HepG2 (cell line): ENCODE measurements at regions not wholly inside any gene's neighbourhood (a gene's known extent, or its start where the extent isn't known, plus 50 kb on each side); places are given as distances from the start of the nearest gene placed in this dataset.

Source experiments
- ATAC-seq: fragments of 200-7000 bp; cut with Tn5 transposase; 3 replicates; pipeline ENCODE4 v1.9.1; 2020; ENCODE audit warnings: mild to moderate bottlenecking, moderate library complexity
- BruUV-seq: library from RNA; stranded (reverse); fragments of 400-500 nt; replicated peaks from 2 replicates; lab custom pipeline; 2021; lab: Mats Ljungman, UMichigan
- CTCF ChIA-PET: fragments of 300-600 bp; formaldehyde crosslinking; extraction: SDS; loops from one replicate; lab custom pipeline; 2021; ENCODE audit warnings: low total read pairs, inconsistent platforms, low intra/inter-chr PET ratio; lab: Yijun Ruan, JAX
- POLR2A ChIA-PET: fragments of 350-600 bp; sonication (Branson Sonifier 250); formaldehyde crosslinking; loops from one replicate; lab custom pipeline; 2020; ENCODE audit warnings: antibody characterized with exemption, inconsistent platforms; lab: Yijun Ruan, JAX
- DNase-seq: peaks from one replicate; pipeline ENCODE4 v3.0.0-alpha.2; 2015; ENCODE audit warnings: low spot score
- FAIRE-seq: peaks from 3 replicates; lab custom pipeline; 2011; peaks lifted over from hg19 to GRCh38; lab: Jason Lieb, UNC
- H2AFZ ChIP-seq: one replicate; pipeline ENCODE4 v1.6.1; 2011; ENCODE audit warnings: low read length, inconsistent platforms
- H3K27ac ChIP-seq: fragments of 300-600 bp; 3 replicates; pipeline ENCODE4 v1.8.0; 2011; ENCODE audit warnings: mixed run types, mild to moderate bottlenecking, mixed read lengths, low read length, inconsistent platforms; ENCODE audit not compliant: insufficient read depth; ENCODE audit errors: extremely low read length
- H3K27me3 ChIP-seq, 2 experiments: fragments of 200-600 bp in 1 of 2; 2 replicates in 1 of 2; 3 replicates in 1 of 2; pipeline versions ENCODE4 v1.6.0 to v1.8.0; 2011; ENCODE audit warnings: low read length in 2 of 2, mild to moderate bottlenecking in 2 of 2, moderate library complexity in 2 of 2, inconsistent platforms in 1 of 2; ENCODE audit not compliant: insufficient read depth in 2 of 2, control insufficient read depth in 1 of 2
- H3K36me3 ChIP-seq, 2 experiments: fragments of 200-600 bp in 1 of 2; replicated peaks in 1 of 2; 2 replicates in 1 of 2; 3 replicates in 1 of 2; pipeline versions ENCODE4 v1.5.1 to v1.8.0; 2011; ENCODE audit warnings: low read length in 2 of 2, inconsistent platforms in 1 of 2; ENCODE audit not compliant: insufficient read depth in 2 of 2, control insufficient read depth in 1 of 2
- H3K4me1 ChIP-seq: 2 replicates; pipeline ENCODE4 v1.5.1; 2012; ENCODE audit warnings: low read length, inconsistent platforms; ENCODE audit not compliant: insufficient read depth
- H3K4me2 ChIP-seq: 2 replicates; pipeline ENCODE4 v1.6.0; 2011; ENCODE audit warnings: low read depth, low read length, inconsistent platforms
- H3K4me3 ChIP-seq, 3 experiments: fragments of 200-600 bp in 1 of 3; sonication (generic), shearing (Covaris generic) in 1 of 3; replicated peaks in 1 of 3; 2 replicates each; pipeline ENCODE4 v1.5.1; 2011 to 2016; ENCODE audit warnings: low read length in 3 of 3, inconsistent platforms in 2 of 3, low read depth in 2 of 3, mild to moderate bottlenecking in 2 of 3, control low read depth in 1 of 3, mixed read lengths in 1 of 3; ENCODE audit not compliant: insufficient read depth in 1 of 3
- H3K79me2 ChIP-seq: one replicate; pipeline ENCODE4 v1.6.1; 2011; ENCODE audit warnings: low read length, inconsistent platforms; ENCODE audit not compliant: insufficient read depth
- H3K9ac ChIP-seq: 2 replicates; pipeline ENCODE4 v1.6.0; 2011; ENCODE audit warnings: mild to moderate bottlenecking, low read depth, low read length, inconsistent platforms; ENCODE audit not compliant: insufficient read depth
- H3K9me3 ChIP-seq: 2 replicates; pipeline ENCODE4 v1.5.1; 2012; ENCODE audit warnings: mild to moderate bottlenecking, low read length
- H4K20me1 ChIP-seq: 2 replicates; pipeline ENCODE4 v1.6.0; 2011; ENCODE audit warnings: inconsistent platforms, mild to moderate bottlenecking, low read length, moderate library complexity; ENCODE audit not compliant: insufficient read depth
- ATF7 ChIP-seq, 2 experiments: fragments of 450-650 bp in 1 of 2; sonication (generic) in 1 of 2; formaldehyde crosslinking in 1 of 2; IDR thresholded peaks; 2 replicates each; pipeline versions ENCODE4 v1.4.0 to v1.6.1; 2016 to 2020; ENCODE audit warnings: antibody characterized with exemption in 1 of 2, mild to moderate bottlenecking in 1 of 2, missing genetic modification reagents in 1 of 2
- FOSL2 ChIP-seq: sonication (generic); formaldehyde crosslinking; IDR thresholded peaks from 2 replicates; pipeline ENCODE4 v1.4.0; 2020; ENCODE audit warnings: missing genetic modification reagents
- PRPF4 ChIP-seq: fragments of 200-400 bp; formaldehyde crosslinking; IDR thresholded peaks from 2 replicates; pipeline ENCODE4 v1.6.1; 2016; ENCODE audit warnings: low read length, low read depth; ENCODE audit not compliant: poor library complexity, severe bottlenecking
- ZNF326 ChIP-seq: sonication (generic); formaldehyde crosslinking; IDR thresholded peaks from 2 replicates; pipeline ENCODE4 v1.4.0; 2020; ENCODE audit warnings: missing genetic modification reagents, borderline replicate concordance
- ZNF451 ChIP-seq: sonication (generic); formaldehyde crosslinking; IDR thresholded peaks from 2 replicates; pipeline ENCODE4 v1.5.0; 2020; ENCODE audit warnings: mild to moderate bottlenecking, missing genetic modification reagents
- WGBS: methylation state at CpG from one replicate; pipeline ENCODE4 v1.1.6; 2017; ENCODE audit warnings: low lambda C conversion rate; 5-methylcytosine and 5-hydroxymethylcytosine counted together
- in situ Hi-C: cut with HindIII; loops from 2 replicates; pipeline ENCODE4 v1.10.0; 2017; ENCODE audit warnings: low pct_unique_long_range_greater_than_20kb; ENCODE audit not compliant: extremely low pct_ligation_motif_present
- intact Hi-C: fragments of 100-400 bp; cut with micrococcal nuclease; formaldehyde crosslinking; loops from one replicate; pipeline ENCODE4 v1.10.0; 2022; ENCODE audit not compliant: unreplicated experiment

DNA sequence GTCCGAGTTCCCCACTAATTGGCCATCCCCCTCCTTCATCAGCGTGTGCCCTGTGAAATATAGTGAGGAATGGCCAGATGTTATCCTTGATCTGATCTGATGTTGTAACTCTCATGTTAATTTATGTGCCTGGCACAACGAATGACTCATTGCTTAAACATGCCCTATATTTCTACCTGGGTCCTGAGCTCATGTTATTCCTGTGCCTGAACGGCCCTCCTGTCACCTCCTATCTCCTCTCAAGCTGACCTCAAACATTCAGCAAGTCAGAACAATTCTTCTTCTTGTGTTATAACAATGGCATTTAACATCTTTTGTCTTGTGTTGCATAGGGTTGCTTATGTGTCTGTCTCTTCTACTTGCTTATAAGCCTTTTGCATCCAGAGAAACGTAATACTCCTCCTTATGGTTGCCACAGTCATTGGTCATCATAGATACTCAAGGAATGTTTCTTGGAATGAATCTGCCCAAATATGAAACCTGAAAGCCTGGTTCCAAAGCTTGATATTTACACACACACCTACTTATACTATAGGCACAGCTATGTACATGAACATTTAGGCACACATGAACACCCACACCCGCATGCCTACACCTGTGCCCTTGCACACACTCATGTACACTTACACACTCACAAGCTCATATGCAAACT lies 80.2 kb upstream of the PHLPP1 start:
- no peak overlapping the region for H3K4me3 ChIP-seq
- no TSS peak for BruUV-seq
- CTCF ChIA-PET = no interaction called here
- H4K20me1 ChIP-seq = no peaks in the 10 kb centered on the region
- no peak overlapping the region for H3K27ac ChIP-seq
- H2AFZ ChIP-seq = no peak overlapping the region
- no peaks in the 10 kb centered on the region for H3K9me3 ChIP-seq
- no peaks in the 10 kb centered on the region for H3K79me2 ChIP-seq
- TF ChIP-seq ZNF326 (CRISPR knock-in tag) (no peak), FOSL2 (CRISPR knock-in tag) (peak; percentile 61)
- FAIRE-seq = no peak
- H3K9ac ChIP-seq = no peak overlapping the region
- no peak overlapping the region for H3K4me2 ChIP-seq
- DNase-seq = peak; percentile 7
- H3K27me3 ChIP-seq = no peaks in the 10 kb centered on the region
- whole genome bisulfite sequencing = 29% methylated on average over 6 of the region's 6 CpGs
- ATAC-seq = no peak
- in situ Hi-C loops = no loop called here
- POLR2A ChIA-PET = no interaction called here
- intact Hi-C loops = no loop called here
- peaks cover 35% of the 10 kb centered on the region for H3K4me1 ChIP-seq
- no peaks in the 10 kb centered on the region for H3K36me3 ChIP-seq

- in situ Hi-C loops = no loop called here
- Histone ChIP-seq H3K36me3 (no peaks in the 10 kb centered on the region), H3K4me3 (no peak overlapping the region), H3K27me3 (no peaks in the 10 kb centered on the region), H3K9ac (no peak overlapping the region), H3K9me3 (no peaks in the 10 kb centered on the region), H3K4me2 (no peak overlapping the region), H3K27ac (no peak overlapping the region), H3K4me1 (peaks cover 22% of the 10 kb centered on the region), H2AFZ (no peak overlapping the region), H3K79me2 (no peaks in the 10 kb centered on the region), H4K20me1 (no peaks in the 10 kb centered on the region)
- 61% methylated on average over 3 of the region's 3 CpGs for WGBS
- CTCF ChIA-PET = interaction anchor here (1.6 kb wide), 1 partner anchor 345 kb away, joined by 5 read pairs; no protein-coding TSS in a partner anchor
- no peak for ATAC-seq
- POLR2A ChIA-PET = no interaction called here
- BruUV-seq = no TSS peak
- TF ChIP-seq ZNF451 (CRISPR knock-in tag) (no peak), ATF7 (IDR thresholded peaks at IDR 0.05) (peak; percentile 83), ATF7 (CRISPR knock-in tag; IDR thresholded peaks at IDR 0.05) (no peak), PRPF4 (no peak)
- DNase-seq = no peak
- no peak for FAIRE-seq
- intact Hi-C loops = no loop called here
Measured at GRCh38 chr18:62637403-62637802, 77.9 kb upstream of the PHLPP1 start.
